BJ (cell line): ENCODE measurements at regions not wholly inside any gene's neighbourhood (a gene's known extent, or its start where the extent isn't known, plus 50 kb on each side); places are given as distances from the start of the nearest gene placed in this dataset.

ENCODE experiments used
- CTCF ChIA-PET: fragments of 350-600 bp; formaldehyde crosslinking; extraction: SDS; loops from one replicate; lab custom pipeline; 2021; ENCODE audit warnings: antibody characterized with exemption, inconsistent platforms; lab: Yijun Ruan, JAX
- POLR2A ChIA-PET: fragments of 300-600 bp; sonication (Branson Sonifier 250); formaldehyde crosslinking; extraction: SDS; loops from one replicate; lab custom pipeline; 2021; ENCODE audit warnings: antibody characterized with exemption; lab: Charles Lee
- DNase-seq: peaks from one replicate; pipeline ENCODE4 v3.0.0-alpha.2; 2011; ENCODE audit warnings: low read depth
- H3K27me3 ChIP-seq: 2 replicates; pipeline ENCODE4 v1.6.0; 2011; ENCODE audit warnings: low read length; ENCODE audit not compliant: control insufficient read depth, insufficient read depth
- H3K36me3 ChIP-seq: 2 replicates; pipeline ENCODE4 v1.5.1; 2011; ENCODE audit warnings: low read length; ENCODE audit not compliant: control insufficient read depth, insufficient read depth
- H3K4me3 ChIP-seq: 2 replicates; pipeline ENCODE4 v1.5.1; 2011; ENCODE audit warnings: low read depth, mild to moderate bottlenecking, control low read depth, low read length
- CTCF ChIP-seq: IDR thresholded peaks from 2 replicates; pipeline ENCODE4 v1.5.1; 2011; ENCODE audit warnings: low read depth, mild to moderate bottlenecking, control low read depth, inconsistent platforms, low read length, moderate library complexity; ENCODE audit not compliant: insufficient read depth

GRCh38 chr1:204754821-204755220 lies 69.3 kb upstream of the LRRN2 start:
- Histone ChIP-seq H3K36me3 (no peaks in the 10 kb centered on the region), H3K27me3 (peaks cover 1% of the 10 kb centered on the region), H3K4me3 (no peak overlapping the region)
- TF ChIP-seq CTCF: no peak
- ChIA-PET CTCF (interaction anchor here (1.9 to 2.8 kb wide), 3 partner anchors 8 to 52 kb away, joined by 4 to 19 read pairs (median 9); no protein-coding TSS in a partner anchor), POLR2A (no interaction called here)
- no peak for DNase-seq

GRCh38 chr1:204756349-204756748 lies 70.8 kb upstream of the LRRN2 start:
- Histone ChIP-seq H3K4me3 (no peak overlapping the region), H3K36me3 (no peaks in the 10 kb centered on the region), H3K27me3 (peaks cover 1% of the 10 kb centered on the region; the same call in 1 of the 2 replicates)
- no peak for TF ChIP-seq CTCF
- POLR2A ChIA-PET: no interaction called here
- DNase-seq: no peak
- CTCF ChIA-PET: interaction anchor here (0.7 to 2.8 kb wide), 3 partner anchors 8 to 257 kb away, joined by 3 to 19 read pairs (median 9); no protein-coding TSS in a partner anchor

GRCh38 chr1:204756811-204757210 lies 71.3 kb upstream of the LRRN2 start:
- CTCF ChIA-PET: interaction anchor here (2.8 kb wide), 1 partner anchor 10 kb away, joined by 19 read pairs; no protein-coding TSS in a partner anchor

GRCh38 chr1:204758601-204759000 lies 73.1 kb upstream of the LRRN2 start:
- ChIA-PET POLR2A (no interaction called here), CTCF (interaction anchor here (1.2 to 4.8 kb wide), 2 partner anchors 12 to 33 kb away, joined by 3 to 35 read pairs; no protein-coding TSS in a partner anchor)
- H3K27me3 ChIP-seq: peaks cover 1% of the 10 kb centered on the region
- no peaks in the 10 kb centered on the region for H3K36me3 ChIP-seq
- no peak for TF ChIP-seq CTCF
- no peak for DNase-seq
- no peak overlapping the region for H3K4me3 ChIP-seq

More at GRCh38 chr1:204756811-204757210, 71.3 kb upstream of the LRRN2 start:
- peaks cover 1% of the 10 kb centered on the region; the same call in 1 of the 2 replicates for H3K27me3 ChIP-seq
- POLR2A ChIA-PET: no interaction called here
- no peak overlapping the region for H3K4me3 ChIP-seq
- H3K36me3 ChIP-seq: no peaks in the 10 kb centered on the region
- no peak for DNase-seq
- TF ChIP-seq CTCF: no peak

GRCh38 chr1:204760350-204760749 lies 74.8 kb upstream of the LRRN2 start:
- CTCF ChIA-PET: interaction anchor here (0.8 to 4.8 kb wide), 4 partner anchors 10 to 195 kb away, joined by 3 to 35 read pairs (median 6); no protein-coding TSS in a partner anchor

More at GRCh38 chr1:204760350-204760749, 74.8 kb upstream of the LRRN2 start:
- Histone ChIP-seq H3K27me3 (peaks cover 1% of the 10 kb centered on the region), H3K4me3 (no peak overlapping the region), H3K36me3 (no peaks in the 10 kb centered on the region)
- DNase-seq: no peak
- TF ChIP-seq CTCF: no peak
- POLR2A ChIA-PET: no interaction called here
